HFF-Myc (cell line): ENCODE measurements at regions not wholly inside any gene's neighbourhood (a gene's known extent, or its start where the extent isn't known, plus 50 kb on each side); places are given as distances from the start of the nearest gene placed in this dataset.

Experiments used
- DNase-seq: peaks from one replicate; pipeline ENCODE4 v3.0.0-alpha.2; 2011; ENCODE audit warnings: low read depth; ENCODE audit errors: extremely low read depth
- H3K4me3 ChIP-seq: replicated peaks from 2 replicates; pipeline ENCODE4 v1.5.1; 2011; ENCODE audit warnings: low read depth, mild to moderate bottlenecking, control low read depth, low read length
- TF ChIP-seq, protein P1 (sequence below): IDR thresholded peaks from 2 replicates; pipeline ENCODE4 v1.5.1; 2012; ENCODE audit warnings: mild to moderate bottlenecking, low read depth, low read length, control low read depth; ENCODE audit errors: missing control alignments

DNA sequence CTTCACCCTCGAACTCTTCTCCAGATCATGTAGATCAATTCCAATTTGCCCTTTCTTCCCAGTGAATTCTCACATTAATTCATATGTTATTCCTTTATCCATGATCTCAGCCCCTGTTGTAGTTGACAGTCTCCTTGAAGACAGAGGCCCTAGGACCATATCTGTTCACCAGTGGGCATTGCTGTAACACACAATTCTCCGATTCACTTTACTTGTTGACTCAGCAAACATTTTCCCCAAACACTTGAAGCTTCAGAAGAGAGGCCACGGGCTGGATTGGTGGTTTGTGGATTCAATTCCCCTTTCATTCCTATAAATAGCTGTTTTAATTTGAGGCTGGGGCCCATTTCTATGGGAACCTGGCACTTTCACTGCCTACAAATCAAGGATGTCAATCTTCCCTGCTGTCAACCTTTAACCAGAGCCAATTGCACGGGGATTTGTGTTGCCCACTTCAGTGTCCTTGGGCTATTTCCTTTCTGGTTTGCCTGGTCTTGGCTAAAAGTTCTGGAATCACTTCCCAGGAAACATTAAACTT lies 393.0 kb upstream of the KIRREL3 start:
- TF ChIP-seq, protein P1, sequence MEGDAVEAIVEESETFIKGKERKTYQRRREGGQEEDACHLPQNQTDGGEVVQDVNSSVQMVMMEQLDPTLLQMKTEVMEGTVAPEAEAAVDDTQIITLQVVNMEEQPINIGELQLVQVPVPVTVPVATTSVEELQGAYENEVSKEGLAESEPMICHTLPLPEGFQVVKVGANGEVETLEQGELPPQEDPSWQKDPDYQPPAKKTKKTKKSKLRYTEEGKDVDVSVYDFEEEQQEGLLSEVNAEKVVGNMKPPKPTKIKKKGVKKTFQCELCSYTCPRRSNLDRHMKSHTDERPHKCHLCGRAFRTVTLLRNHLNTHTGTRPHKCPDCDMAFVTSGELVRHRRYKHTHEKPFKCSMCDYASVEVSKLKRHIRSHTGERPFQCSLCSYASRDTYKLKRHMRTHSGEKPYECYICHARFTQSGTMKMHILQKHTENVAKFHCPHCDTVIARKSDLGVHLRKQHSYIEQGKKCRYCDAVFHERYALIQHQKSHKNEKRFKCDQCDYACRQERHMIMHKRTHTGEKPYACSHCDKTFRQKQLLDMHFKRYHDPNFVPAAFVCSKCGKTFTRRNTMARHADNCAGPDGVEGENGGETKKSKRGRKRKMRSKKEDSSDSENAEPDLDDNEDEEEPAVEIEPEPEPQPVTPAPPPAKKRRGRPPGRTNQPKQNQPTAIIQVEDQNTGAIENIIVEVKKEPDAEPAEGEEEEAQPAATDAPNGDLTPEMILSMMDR = no peak
- no peak for DNase-seq
- no peak overlapping the region for H3K4me3 ChIP-seq

DNA sequence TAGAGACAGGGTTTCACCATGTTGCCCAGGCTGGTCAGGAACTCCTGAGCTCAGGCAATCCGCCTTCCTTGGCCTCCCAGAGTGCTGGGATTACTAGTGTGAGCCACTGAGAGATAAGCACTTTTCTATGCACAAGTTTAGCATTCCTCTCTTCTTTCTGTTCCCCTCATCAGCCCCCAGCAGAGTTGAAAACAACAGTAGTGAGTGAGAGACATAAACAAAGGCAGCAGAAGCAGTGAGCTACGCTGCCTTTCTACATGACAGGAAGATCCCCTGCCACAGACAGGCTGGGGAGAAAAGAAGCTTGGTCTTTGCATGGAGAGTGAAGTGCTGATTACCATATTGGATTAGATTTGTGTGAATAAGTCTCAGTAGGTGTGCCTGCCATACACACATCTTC lies 392.0 kb upstream of the KIRREL3 start:
- no peak for DNase-seq
- TF ChIP-seq, protein P1 = no peak
- H3K4me3 ChIP-seq = no peak overlapping the region

DNA sequence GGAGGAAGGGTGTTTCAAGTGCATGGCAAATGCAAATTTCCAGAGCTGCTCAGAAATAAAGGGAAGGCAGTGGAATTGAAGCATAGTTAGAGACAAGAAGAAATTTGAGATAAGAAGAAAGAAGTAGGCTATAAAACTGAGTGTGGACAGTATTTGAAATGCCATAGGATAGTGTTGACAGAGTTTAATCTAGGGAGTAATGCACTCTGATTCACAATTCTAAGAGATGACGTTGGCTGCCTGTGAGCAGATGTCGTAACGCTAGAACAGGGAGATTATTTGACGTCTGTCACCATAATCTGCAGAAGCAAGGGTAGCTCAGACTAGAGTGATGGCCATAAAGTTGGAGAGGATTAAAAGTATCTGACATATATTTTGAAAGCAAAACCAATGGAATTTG lies 389.9 kb upstream of the KIRREL3 start:
- TF ChIP-seq, protein P1 = no peak
- no peak overlapping the region for H3K4me3 ChIP-seq
- no peak for DNase-seq

- TF ChIP-seq, protein P1 = no peak
- no peak overlapping the region for H3K4me3 ChIP-seq
- DNase-seq = no peak
These were observed 384.5 kb upstream of the KIRREL3 start for GRCh38 chr11:127385071-127385470.

- TF ChIP-seq, protein P1 = no peak
- H3K4me3 ChIP-seq = no peak overlapping the region
- no peak for DNase-seq
These were observed 382.5 kb upstream of the KIRREL3 start for GRCh38 chr11:127383026-127383425.

DNA sequence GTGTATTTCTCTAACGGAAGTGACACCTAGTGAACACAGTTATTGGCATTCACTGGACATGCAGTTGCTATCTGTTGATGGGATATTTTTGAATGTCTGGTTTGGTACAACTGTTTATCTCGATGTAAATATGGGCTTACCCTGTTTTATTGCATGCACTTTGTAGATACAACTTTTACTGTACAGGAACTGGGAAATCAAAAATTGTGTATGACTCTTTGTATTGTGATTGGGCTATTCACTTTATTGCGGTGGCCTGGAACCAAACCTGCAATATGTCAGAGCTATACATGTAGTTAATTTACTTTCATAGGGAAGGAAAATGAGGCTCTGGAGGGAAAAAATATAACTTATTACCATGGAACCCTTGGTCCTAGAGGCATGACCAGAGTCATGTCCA lies 380.7 kb upstream of the KIRREL3 start:
- TF ChIP-seq, protein P1 = no peak
- no peak for DNase-seq
- no peak overlapping the region for H3K4me3 ChIP-seq

DNA sequence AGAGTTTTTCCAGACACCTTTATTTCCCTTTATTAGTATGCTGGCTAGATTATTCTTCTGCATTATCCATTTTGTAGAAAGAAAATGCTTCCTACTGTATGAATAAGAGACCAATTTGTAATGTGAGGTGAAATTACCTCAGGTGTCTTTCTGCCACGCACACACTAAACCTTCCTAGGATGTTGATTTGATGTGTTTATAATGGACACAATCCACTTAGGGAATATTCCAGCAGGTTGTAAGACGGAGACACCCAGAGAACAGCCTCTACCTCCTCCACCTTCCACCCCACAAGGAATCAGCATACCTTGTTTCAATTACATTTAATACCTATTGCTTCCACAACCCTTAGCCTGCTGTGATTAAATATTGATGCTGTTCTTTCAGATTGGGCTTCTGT lies 379.1 kb upstream of the KIRREL3 start:
- no peak overlapping the region for H3K4me3 ChIP-seq
- TF ChIP-seq, protein P1 = no peak
- no peak for DNase-seq
